Endothelial cell of umbilical vein (primary cell): ENCODE measurements at regions not wholly inside any gene's neighbourhood (a gene's known extent, or its start where the extent isn't known, plus 50 kb on each side); places are given as distances from the start of the nearest gene placed in this dataset.

Experiments used
- BruUV-seq: library from RNA; stranded (reverse); fragments of 400-500 nt; replicated peaks from 2 replicates; lab custom pipeline; 2021; lab: Mats Ljungman, UMichigan
- CTCF ChIA-PET: fragments of 300-600, 350-600 bp; sonication (Branson Sonifier 250); formaldehyde crosslinking; loops from one replicate; lab custom pipeline; 2021; ENCODE audit warnings: antibody characterized with exemption, inconsistent platforms; lab: Charles Lee
- POLR2A ChIA-PET: fragments of 300-600, 350-600 bp; sonication (Branson Sonifier 250); formaldehyde crosslinking; loops from one replicate; lab custom pipeline; 2021; ENCODE audit warnings: antibody characterized with exemption, inconsistent platforms; lab: Charles Lee
- DNase-seq: peaks from one replicate; pipeline ENCODE4 v3.0.0-alpha.2; 2011; ENCODE audit warnings: low read depth, low spot score
- FAIRE-seq: peaks from 2 replicates; lab custom pipeline; 2011; peaks lifted over from hg19 to GRCh38; lab: Jason Lieb, UNC
- H2AFZ ChIP-seq: 2 replicates; pipeline ENCODE4 v1.6.0; 2012; ENCODE audit warnings: low read depth, low read length, control low read depth, inconsistent platforms
- H3K27ac ChIP-seq: 2 replicates; pipeline ENCODE4 v1.5.1; 2011; ENCODE audit warnings: low read depth, mild to moderate bottlenecking, control low read depth, low read length, moderate library complexity; ENCODE audit not compliant: insufficient read depth
- H3K27me3 ChIP-seq, 2 experiments: 2 replicates each; pipeline versions ENCODE4 v1.6.0 to v1.6.1; 2011; ENCODE audit warnings: low read length in 2 of 2, mixed read lengths in 1 of 2; ENCODE audit not compliant: control insufficient read depth in 2 of 2, insufficient read depth in 2 of 2
- H3K36me3 ChIP-seq, 2 experiments: 2 replicates in 1 of 2; 3 replicates in 1 of 2; pipeline ENCODE4 v1.5.1; 2011; ENCODE audit warnings: low read length in 2 of 2, mild to moderate bottlenecking in 1 of 2, moderate library complexity in 1 of 2; ENCODE audit not compliant: control insufficient read depth in 2 of 2, insufficient read depth in 2 of 2; ENCODE audit errors: extremely low read depth in 1 of 2
- H3K4me1 ChIP-seq: 3 replicates; pipeline ENCODE4 v1.5.1; 2011; ENCODE audit warnings: mild to moderate bottlenecking, low read length; ENCODE audit not compliant: control insufficient read depth, insufficient read depth; ENCODE audit errors: extremely low read depth
- H3K4me2 ChIP-seq: 2 replicates; pipeline ENCODE4 v1.6.1; 2011; ENCODE audit warnings: low read length, control low read depth, mixed read lengths; ENCODE audit not compliant: insufficient read depth
- H3K4me3 ChIP-seq, 3 experiments: fragments of 200-600 bp in 1 of 3; sonication (generic), shearing (Covaris generic) in 1 of 3; replicated peaks in 1 of 3; 2 replicates each; pipeline ENCODE4 v1.5.1; 2011 to 2016; ENCODE audit warnings: control low read depth in 3 of 3, low read length in 3 of 3, mild to moderate bottlenecking in 2 of 3, inconsistent platforms in 1 of 3, low read depth in 1 of 3, moderate library complexity in 1 of 3; ENCODE audit not compliant: insufficient read depth in 1 of 3
- H3K79me2 ChIP-seq: 2 replicates; pipeline ENCODE4 v1.6.0; 2012; ENCODE audit warnings: low read length, inconsistent platforms; ENCODE audit not compliant: control insufficient read depth, insufficient read depth
- H3K9ac ChIP-seq: replicated peaks from 2 replicates; pipeline ENCODE3; 2011; ENCODE audit warnings: low read length, control low read depth; ENCODE audit not compliant: insufficient read depth; ENCODE audit errors: extremely low read depth
- H3K9me1 ChIP-seq: replicated peaks from 3 replicates; pipeline ENCODE4 v1.6.0; 2011; ENCODE audit warnings: mild to moderate bottlenecking, low read length; ENCODE audit not compliant: control insufficient read depth, insufficient read depth; ENCODE audit errors: extremely low read depth
- H3K9me3 ChIP-seq: replicated peaks from 2 replicates; pipeline ENCODE4 v1.5.1; 2012; ENCODE audit warnings: low read length, inconsistent platforms; ENCODE audit not compliant: control insufficient read depth, insufficient read depth
- H4K20me1 ChIP-seq: replicated peaks from 2 replicates; pipeline ENCODE3; 2011; ENCODE audit warnings: mild to moderate bottlenecking, low read length; ENCODE audit not compliant: control insufficient read depth, insufficient read depth; ENCODE audit errors: extremely low read depth
- EZH2 ChIP-seq: IDR thresholded peaks from 2 replicates; pipeline ENCODE4 v1.6.1; 2012; ENCODE audit warnings: borderline replicate concordance, low read depth, mild to moderate bottlenecking, moderate library complexity, low read length, inconsistent platforms; ENCODE audit not compliant: severe bottlenecking
- FOS ChIP-seq: IDR thresholded peaks from 2 replicates; pipeline ENCODE4 v1.6.1; 2011; ENCODE audit warnings: mild to moderate bottlenecking, low read length, moderate library complexity, borderline replicate concordance; ENCODE audit not compliant: insufficient read depth
- GATA2 ChIP-seq: IDR thresholded peaks from 2 replicates; pipeline ENCODE4 v1.7.0; 2011; ENCODE audit warnings: low read depth, mild to moderate bottlenecking, moderate library complexity, mixed read lengths, low read length; ENCODE audit not compliant: insufficient read length, insufficient read depth
- JUN ChIP-seq: IDR thresholded peaks from 2 replicates; pipeline ENCODE4 v1.6.1; 2011; ENCODE audit warnings: borderline replicate concordance, low read depth; ENCODE audit not compliant: insufficient read length, insufficient read depth
- MYC ChIP-seq: IDR thresholded peaks from one replicate; pipeline ENCODE4 v1.6.1; 2011; ENCODE audit warnings: mild to moderate bottlenecking, low read depth, low read length
- POLR2A ChIP-seq: IDR thresholded peaks from 2 replicates; pipeline ENCODE4 v1.6.1; 2012; ENCODE audit warnings: low read depth, mild to moderate bottlenecking, control low read depth, low read length
- POLR2AphosphoS5 ChIP-seq: IDR thresholded peaks from 2 replicates; pipeline ENCODE4 v1.6.1; 2012; ENCODE audit warnings: low read depth, mild to moderate bottlenecking, control low read depth, low read length, moderate library complexity; ENCODE audit not compliant: insufficient read depth
- dilution Hi-C: fragments of 300-500 bp; cut with MboI; formaldehyde crosslinking; loops from one replicate; pipeline ENCODE4 v1.15.0; 2019; ENCODE audit warnings: low sequenced_read_pairs; ENCODE audit not compliant: extremely low pct_ligation_motif_present
- intact Hi-C: fragments of 100-400 bp; cut with micrococcal nuclease; formaldehyde crosslinking; loops from one replicate; pipeline ENCODE4 v1.10.0; 2022
- TF ChIP-seq, protein P1 (sequence below), 2 donors: IDR thresholded peaks; 1 replicate in 1 of 2; 2 replicates in 1 of 2; pipeline ENCODE4 v1.5.1; 2011; ENCODE audit warnings: low read length in 2 of 2, mild to moderate bottlenecking in 2 of 2, moderate library complexity in 2 of 2, control low read depth in 1 of 2, inconsistent platforms in 1 of 2, low read depth in 1 of 2; ENCODE audit not compliant: insufficient read depth in 1 of 2; ENCODE audit errors: extremely low read depth in 1 of 2
- TF ChIP-seq, protein P2 (sequence below): IDR thresholded peaks from 2 replicates; pipeline ENCODE4 v1.6.1; 2011; ENCODE audit not compliant: insufficient read depth, insufficient read length

GRCh38 chr13:84303035-84303434 lies 420.8 kb upstream of the SLITRK1 start:
- BruUV-seq, result no TSS peak
- Histone ChIP-seq H3K9ac (no peak overlapping the region), H3K4me2 (no peak overlapping the region), H3K4me3 (no peak overlapping the region), H3K9me3 (peaks cover 4% of the 10 kb centered on the region), H4K20me1 (no peaks in the 10 kb centered on the region), H3K79me2 (no peaks in the 10 kb centered on the region), H3K27me3 (no peaks in the 10 kb centered on the region), H3K27ac (no peak overlapping the region), H2AFZ (no peak overlapping the region), H3K4me1 (no peaks in the 10 kb centered on the region), H3K9me1 (no peaks in the 10 kb centered on the region), H3K36me3 (no peaks in the 10 kb centered on the region)
- ChIA-PET CTCF (no interaction called here), POLR2A (no interaction called here)
- DNase-seq (no peak), FAIRE-seq (no peak)
- TF ChIP-seq POLR2A (no peak), EZH2 (no peak), JUN (no peak), POLR2AphosphoS5 (no peak), MYC (no peak), FOS (no peak), GATA2 (no peak)
- TF ChIP-seq, protein P1, sequence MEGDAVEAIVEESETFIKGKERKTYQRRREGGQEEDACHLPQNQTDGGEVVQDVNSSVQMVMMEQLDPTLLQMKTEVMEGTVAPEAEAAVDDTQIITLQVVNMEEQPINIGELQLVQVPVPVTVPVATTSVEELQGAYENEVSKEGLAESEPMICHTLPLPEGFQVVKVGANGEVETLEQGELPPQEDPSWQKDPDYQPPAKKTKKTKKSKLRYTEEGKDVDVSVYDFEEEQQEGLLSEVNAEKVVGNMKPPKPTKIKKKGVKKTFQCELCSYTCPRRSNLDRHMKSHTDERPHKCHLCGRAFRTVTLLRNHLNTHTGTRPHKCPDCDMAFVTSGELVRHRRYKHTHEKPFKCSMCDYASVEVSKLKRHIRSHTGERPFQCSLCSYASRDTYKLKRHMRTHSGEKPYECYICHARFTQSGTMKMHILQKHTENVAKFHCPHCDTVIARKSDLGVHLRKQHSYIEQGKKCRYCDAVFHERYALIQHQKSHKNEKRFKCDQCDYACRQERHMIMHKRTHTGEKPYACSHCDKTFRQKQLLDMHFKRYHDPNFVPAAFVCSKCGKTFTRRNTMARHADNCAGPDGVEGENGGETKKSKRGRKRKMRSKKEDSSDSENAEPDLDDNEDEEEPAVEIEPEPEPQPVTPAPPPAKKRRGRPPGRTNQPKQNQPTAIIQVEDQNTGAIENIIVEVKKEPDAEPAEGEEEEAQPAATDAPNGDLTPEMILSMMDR (IDR thresholded peaks at IDR 0.05; ENCODE audit: extremely low read depth in 1 of 2, insufficient read depth in 1 of 2, low read depth in 1 of 2, low read length in 2 of 2), result no peak
- TF ChIP-seq, protein P2, sequence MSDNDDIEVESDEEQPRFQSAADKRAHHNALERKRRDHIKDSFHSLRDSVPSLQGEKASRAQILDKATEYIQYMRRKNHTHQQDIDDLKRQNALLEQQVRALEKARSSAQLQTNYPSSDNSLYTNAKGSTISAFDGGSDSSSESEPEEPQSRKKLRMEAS, result no peak
- dilution Hi-C loops, result no loop called here
- intact Hi-C loops, result no loop called here
